ENCODE measurements at regions not wholly inside any gene's neighbourhood (a gene's known extent, or its start where the extent isn't known, plus 50 kb on each side); places are given as distances from the start of the nearest gene placed in this dataset.

- TF ChIP-seq POLR2A (IDR thresholded peaks at IDR 0.05; ENCODE audit: low read length) (no peak), GATA1 (IDR thresholded peaks at IDR 0.05; ENCODE audit: low read depth, low read length) (no peak)
Measured at GRCh38 chr2:81002906-81003305, 698.4 kb upstream of the LRRTM1 start.
